ENCODE measurements at regions not wholly inside any gene's neighbourhood (a gene's known extent, or its start where the extent isn't known, plus 50 kb on each side); places are given as distances from the start of the nearest gene placed in this dataset.

DNA sequence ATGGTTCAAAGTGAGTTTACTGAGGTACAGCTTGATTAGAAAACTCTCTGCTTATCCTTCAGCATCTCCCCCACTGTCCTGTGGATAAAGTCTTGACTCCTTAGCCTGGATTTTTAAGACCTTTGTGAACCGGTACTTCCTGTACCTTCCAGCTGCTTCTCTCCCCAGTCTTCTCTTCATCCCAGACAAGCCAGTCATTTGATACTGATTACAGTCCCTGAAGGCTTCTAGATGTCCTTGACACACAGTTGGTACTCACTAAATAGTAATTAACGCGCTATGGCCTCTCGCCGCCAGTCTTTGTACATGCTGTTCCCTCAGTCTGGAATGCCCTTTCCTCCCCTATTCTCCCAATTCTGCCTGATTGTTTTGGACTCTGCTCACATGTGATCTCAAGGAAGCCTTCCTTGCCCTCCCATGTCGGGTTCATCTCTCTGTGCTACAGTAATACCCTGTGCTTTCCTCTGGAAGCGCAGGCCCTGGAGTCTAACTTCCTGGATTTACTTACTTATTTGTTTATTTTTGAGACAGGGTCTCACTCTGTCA is 50.6 kb upstream of the PTGR2 start:
- DNase-seq, result no peak

GRCh38 chr14:73797543-73798265 is 53.9 kb upstream of the PTGR2 start:
- no peak for DNase-seq

DNA sequence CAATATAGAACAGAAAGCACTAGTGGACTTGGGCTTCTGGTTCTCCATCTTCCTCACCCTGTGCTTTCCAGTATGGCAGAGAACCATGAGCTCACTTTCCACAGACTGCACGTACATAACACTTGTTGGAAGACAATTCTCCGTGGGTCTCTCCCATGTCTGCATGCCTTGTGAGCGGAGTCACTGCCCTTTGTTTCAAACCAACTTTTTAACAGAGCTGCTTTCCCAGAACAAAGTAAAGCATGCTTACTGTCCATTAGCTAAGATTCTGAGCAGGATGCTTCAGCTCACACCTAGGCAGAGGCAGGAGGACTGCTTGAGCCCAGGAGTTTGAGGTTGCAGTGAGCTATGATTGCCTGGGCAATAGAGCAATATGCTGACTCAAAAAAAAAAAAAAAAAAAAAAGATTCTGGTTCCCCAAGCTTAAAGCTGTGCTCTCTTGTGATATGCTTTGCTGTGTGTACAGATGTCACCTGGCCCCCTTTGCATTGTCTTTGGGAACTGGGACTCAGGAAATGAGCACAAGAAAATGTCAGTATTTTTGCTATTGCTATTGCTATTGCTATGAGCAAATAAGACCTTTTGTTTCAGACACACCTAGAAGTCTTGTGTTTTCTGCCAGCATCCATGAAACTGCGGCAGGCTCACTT is 54.6 kb upstream of the PTGR2 start:
- DNase-seq, result no peak

- no peak for DNase-seq
These were observed 55.2 kb upstream of the PTGR2 start for GRCh38 chr14:73796415-73796814.

- DNase-seq, result no peak
These were observed 55.7 kb upstream of the PTGR2 start for GRCh38 chr14:73795974-73796373.

- no peak for DNase-seq
These were observed 56.2 kb upstream of the PTGR2 start for GRCh38 chr14:73795466-73795865.

DNA sequence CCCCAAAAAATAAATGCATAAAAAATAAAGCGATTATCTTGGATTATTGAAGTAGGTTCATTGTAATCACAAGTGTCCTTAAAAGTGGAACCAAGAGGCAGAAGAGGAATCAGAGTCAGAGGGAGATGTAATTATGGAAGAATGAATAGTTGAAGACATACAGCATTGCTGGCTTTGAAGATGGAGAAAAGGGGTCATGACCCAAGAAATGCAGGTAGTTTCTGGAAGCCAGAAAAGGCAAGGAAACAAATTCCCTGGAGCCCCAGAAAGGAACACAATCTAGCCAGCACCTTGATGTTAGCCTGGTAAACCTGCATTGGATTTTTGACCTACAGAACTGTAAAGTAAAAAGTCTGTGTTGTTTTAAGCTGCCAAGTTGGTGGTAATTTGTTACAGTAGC is 57.5 kb upstream of the PTGR2 start:
- no peak for DNase-seq

DNA sequence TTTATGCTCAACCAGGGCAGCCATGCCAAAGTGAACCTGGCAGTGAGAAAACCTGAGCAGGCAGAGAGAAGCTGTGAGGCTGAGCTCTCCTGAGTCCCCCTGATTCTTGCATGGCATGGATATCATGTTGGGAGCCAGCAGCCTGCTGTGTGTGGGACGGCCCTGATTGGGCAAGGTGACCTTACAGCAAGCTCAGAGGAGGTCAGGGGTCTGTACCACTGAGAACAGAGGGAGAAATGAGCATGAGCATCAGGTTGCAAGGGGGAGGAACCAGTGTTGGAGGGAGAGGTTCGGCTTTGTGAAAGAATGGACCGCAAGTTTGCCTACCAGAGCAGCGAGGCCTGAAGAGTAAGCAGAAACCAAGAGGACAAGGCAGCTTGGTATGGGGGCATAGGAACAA is 59.1 kb upstream of the PTGR2 start:
- no peak for DNase-seq

DNA sequence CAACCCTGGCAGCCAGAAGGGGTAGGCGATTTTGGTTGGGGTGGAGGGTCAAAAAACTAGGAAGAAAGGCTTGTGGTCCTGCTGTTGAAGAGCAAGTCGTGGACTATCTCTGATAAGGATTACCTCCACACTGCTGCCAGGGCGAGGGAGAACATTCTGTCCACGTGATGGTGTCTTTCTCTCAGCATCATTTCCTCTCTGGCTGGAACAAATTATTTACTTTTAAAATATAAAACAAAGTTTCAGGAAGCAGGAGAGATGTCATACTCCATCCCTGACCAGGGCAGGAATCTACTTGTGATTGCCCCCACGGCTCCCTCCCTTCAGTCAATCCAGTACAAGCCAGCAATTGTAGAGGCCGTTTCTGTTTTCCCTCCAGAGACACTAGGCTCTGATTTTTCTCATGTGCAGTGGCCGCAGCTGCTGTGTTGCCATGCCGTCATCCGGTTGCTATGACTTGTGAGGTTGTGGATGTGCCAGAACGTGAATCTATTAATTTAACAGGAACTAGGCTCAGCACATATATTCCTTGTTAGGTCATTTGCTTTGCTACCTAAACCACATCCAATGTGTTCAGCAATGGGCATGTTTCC is 61.5 kb upstream of the PTGR2 start:
- DNase-seq, result peak; percentile 86

DNA sequence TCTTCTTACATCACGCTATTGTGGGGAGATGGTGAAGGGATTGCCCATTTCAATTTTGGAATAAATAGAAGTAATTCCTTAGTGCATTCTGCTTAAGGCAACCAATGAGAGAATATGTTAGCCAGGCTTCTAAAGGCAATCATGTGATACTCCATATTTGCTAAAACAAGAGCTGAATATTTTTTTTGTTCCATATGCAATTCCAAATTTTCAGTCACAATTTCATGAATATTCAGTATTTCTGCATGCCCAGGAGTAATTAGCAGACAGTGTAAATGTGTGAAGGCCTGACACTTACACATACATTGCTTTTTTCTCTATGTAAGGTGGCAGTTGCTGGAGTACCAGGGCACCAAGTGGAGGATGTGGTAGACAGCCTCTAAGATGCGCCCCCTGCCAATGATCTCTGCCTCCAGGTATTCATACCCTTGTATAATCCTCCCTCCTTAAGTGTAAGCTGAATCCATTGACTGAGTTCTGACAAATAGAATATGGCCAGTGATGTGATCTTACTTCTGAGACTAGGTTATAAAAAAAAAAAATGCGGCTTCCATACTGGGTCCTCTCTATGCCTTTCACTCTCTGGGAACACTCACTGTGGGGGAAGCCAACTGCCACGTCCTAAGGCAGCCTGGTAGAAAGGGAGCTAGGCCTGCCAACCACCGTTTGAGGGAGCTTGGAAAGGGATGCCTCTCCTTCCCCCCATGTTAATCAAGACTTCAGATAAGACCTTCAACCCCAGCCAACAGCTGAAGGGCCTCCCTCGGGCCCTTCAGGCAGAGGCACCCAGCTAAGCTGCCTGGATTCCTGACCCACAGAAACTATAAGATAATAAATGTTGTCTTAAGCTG is 62.7 kb upstream of the PTGR2 start:
- DNase-seq, result no peak

- no peak for DNase-seq
These were observed 63.4 kb upstream of the PTGR2 start for GRCh38 chr14:73788317-73788598.

- no peak for DNase-seq
These were observed 63.9 kb upstream of the PTGR2 start for GRCh38 chr14:73787486-73788316.

GRCh38 chr14:73786636-73787485 is 64.8 kb upstream of the PTGR2 start:
- DNase-seq, result peak; percentile 79

- peak; percentile 83 for DNase-seq
These were observed 65.6 kb upstream of the PTGR2 start for GRCh38 chr14:73785834-73786635.

GRCh38 chr14:73785336-73785833 is 66.2 kb upstream of the PTGR2 start:
- DNase-seq, result peak; percentile 65

GRCh38 chr14:73784988-73785313 is 66.7 kb upstream of the PTGR2 start:
- DNase-seq, result no peak

GRCh38 chr14:73784181-73784987 is 67.2 kb upstream of the PTGR2 start:
- no peak for DNase-seq

GRCh38 chr14:73783107-73783727 is 68.4 kb upstream of the PTGR2 start:
- no peak for DNase-seq

- DNase-seq, result no peak
These were observed 68.4 kb upstream of the PNMA1 start for GRCh38 chr14:73782623-73783022.

Measured in right forelimb (tissue), 1 donor.